ENCODE measurements at regions not wholly inside any gene's neighbourhood (a gene's known extent, or its start where the extent isn't known, plus 50 kb on each side); places are given as distances from the start of the nearest gene placed in this dataset.

GRCh38 chr18:34544930-34545329, 165.2 kb upstream of the DTNA start:
- Histone ChIP-seq H3K27me3 (ENCODE audit: insufficient read depth, low read length) (no peaks in the 10 kb centered on the region), H3K27ac (ENCODE audit: low read depth, low read length) (no peak overlapping the region), H3K79me2 (ENCODE audit: control insufficient read depth, insufficient read depth, low read length, unreplicated experiment) (no peaks in the 10 kb centered on the region), H3K4me1 (ENCODE audit: control insufficient read depth, insufficient read depth, low read length, unreplicated experiment) (no peaks in the 10 kb centered on the region), H3K4me3 (ENCODE audit: low read depth, low read length) (no peak overlapping the region), H2AFZ (ENCODE audit: low read length, unreplicated experiment) (no peak overlapping the region), H3K36me3 (ENCODE audit: insufficient read depth, low read length) (no peaks in the 10 kb centered on the region)

DNA sequence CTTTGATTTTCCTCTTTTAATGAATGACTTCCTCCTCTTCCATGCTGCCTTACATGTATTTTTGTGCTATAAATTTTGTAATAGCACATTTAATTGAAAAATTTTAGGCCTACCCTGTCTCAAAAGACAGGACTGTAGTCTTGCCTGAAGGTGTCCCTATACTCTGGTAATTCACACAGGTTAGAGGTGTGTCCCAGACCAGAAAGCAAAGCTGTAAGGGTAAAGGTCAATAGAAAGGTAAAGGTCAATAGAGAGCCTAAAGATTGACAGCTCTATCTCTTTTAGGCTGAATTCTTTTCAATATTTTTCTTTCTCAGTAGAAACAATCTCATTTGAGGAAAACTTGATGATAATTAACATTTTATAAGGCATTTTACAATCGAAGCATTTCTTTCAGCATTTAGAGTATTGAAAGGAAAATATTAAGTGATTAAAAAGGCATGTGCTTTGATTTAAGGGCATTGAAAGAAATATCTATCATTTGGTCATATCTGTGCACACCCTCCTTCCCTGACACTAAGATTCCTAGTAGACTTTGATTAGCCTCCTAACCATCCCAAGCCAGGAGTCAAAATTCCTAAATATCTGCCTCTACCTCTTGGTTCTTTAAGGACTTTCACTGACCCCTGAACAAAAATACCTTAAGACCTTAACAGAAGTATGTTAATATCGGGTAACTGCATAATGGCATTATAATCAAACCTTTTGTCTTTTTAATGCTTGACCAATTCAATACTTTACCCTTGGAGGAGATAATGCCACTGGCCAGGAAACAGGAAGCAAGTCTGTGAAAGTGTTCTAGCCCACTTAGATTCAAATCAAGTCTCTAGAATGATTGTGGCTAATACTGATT, 161.8 kb upstream of the DTNA start:
- Histone ChIP-seq H3K27me3 (ENCODE audit: insufficient read depth, low read length) (no peaks in the 10 kb centered on the region), H2AFZ (ENCODE audit: low read length, unreplicated experiment) (no peak overlapping the region), H3K4me1 (ENCODE audit: control insufficient read depth, insufficient read depth, low read length, unreplicated experiment) (no peaks in the 10 kb centered on the region), H3K4me3 (ENCODE audit: low read depth, low read length) (no peak overlapping the region), H3K36me3 (ENCODE audit: insufficient read depth, low read length) (no peaks in the 10 kb centered on the region), H3K27ac (ENCODE audit: low read depth, low read length) (no peak overlapping the region), H3K79me2 (ENCODE audit: control insufficient read depth, insufficient read depth, low read length, unreplicated experiment) (no peaks in the 10 kb centered on the region)

GRCh38 chr18:34548973-34549294, 161.2 kb upstream of the DTNA start:
- no peaks in the 10 kb centered on the region for H3K4me1 ChIP-seq (ENCODE audit: control insufficient read depth, insufficient read depth, low read length, unreplicated experiment)
- no peaks in the 10 kb centered on the region for H3K36me3 ChIP-seq (ENCODE audit: insufficient read depth, low read length)
- no peak overlapping the region for H3K27ac ChIP-seq (ENCODE audit: low read depth, low read length)
- H3K4me3 ChIP-seq (ENCODE audit: low read depth, low read length) = no peak overlapping the region
- H2AFZ ChIP-seq (ENCODE audit: low read length, unreplicated experiment) = no peak overlapping the region
- H3K27me3 ChIP-seq (ENCODE audit: insufficient read depth, low read length) = no peaks in the 10 kb centered on the region
- no peaks in the 10 kb centered on the region for H3K79me2 ChIP-seq (ENCODE audit: control insufficient read depth, insufficient read depth, low read length, unreplicated experiment)

- Histone ChIP-seq H3K79me2 (ENCODE audit: control insufficient read depth, insufficient read depth, low read length, unreplicated experiment) (no peaks in the 10 kb centered on the region), H3K27ac (ENCODE audit: low read depth, low read length) (no peak overlapping the region), H3K36me3 (ENCODE audit: insufficient read depth, low read length) (no peaks in the 10 kb centered on the region), H3K27me3 (ENCODE audit: insufficient read depth, low read length) (no peaks in the 10 kb centered on the region), H3K4me3 (ENCODE audit: low read depth, low read length) (no peak overlapping the region), H2AFZ (ENCODE audit: low read length, unreplicated experiment) (no peak overlapping the region), H3K4me1 (ENCODE audit: control insufficient read depth, insufficient read depth, low read length, unreplicated experiment) (no peaks in the 10 kb centered on the region)
Observed at GRCh38 chr18:34549367-34549766, 160.7 kb upstream of the DTNA start.

DNA sequence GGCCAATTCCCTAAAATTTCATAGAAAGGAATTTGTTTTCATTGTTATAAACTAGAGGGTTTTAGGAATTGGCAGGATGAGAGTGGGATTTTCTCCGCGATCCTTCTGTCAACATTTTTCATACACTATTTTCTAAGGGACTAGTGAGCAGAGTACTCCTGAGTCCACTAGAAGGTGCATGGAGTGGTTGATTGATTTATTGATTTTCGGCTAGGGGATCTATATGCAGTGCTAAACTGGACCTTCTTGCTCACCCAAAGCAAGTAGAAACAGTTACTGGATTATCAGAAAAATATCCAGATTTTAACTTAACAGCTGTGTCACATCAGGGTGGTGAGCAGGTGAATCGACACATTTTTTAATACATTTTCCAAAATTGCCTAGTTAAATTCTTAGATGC, 159.9 kb upstream of the DTNA start:
- Histone ChIP-seq H3K79me2 (ENCODE audit: control insufficient read depth, insufficient read depth, low read length, unreplicated experiment) (no peaks in the 10 kb centered on the region), H3K4me1 (ENCODE audit: control insufficient read depth, insufficient read depth, low read length, unreplicated experiment) (no peaks in the 10 kb centered on the region), H3K36me3 (ENCODE audit: insufficient read depth, low read length) (no peaks in the 10 kb centered on the region), H3K27ac (ENCODE audit: low read depth, low read length) (no peak overlapping the region), H3K4me3 (ENCODE audit: low read depth, low read length) (no peak overlapping the region), H2AFZ (ENCODE audit: low read length, unreplicated experiment) (no peak overlapping the region), H3K27me3 (ENCODE audit: insufficient read depth, low read length) (no peaks in the 10 kb centered on the region)

- Histone ChIP-seq H3K27me3 (ENCODE audit: insufficient read depth, low read length) (no peaks in the 10 kb centered on the region), H3K27ac (ENCODE audit: low read depth, low read length) (no peak overlapping the region), H2AFZ (ENCODE audit: low read length, unreplicated experiment) (no peak overlapping the region), H3K79me2 (ENCODE audit: control insufficient read depth, insufficient read depth, low read length, unreplicated experiment) (no peaks in the 10 kb centered on the region), H3K4me3 (ENCODE audit: low read depth, low read length) (no peak overlapping the region), H3K36me3 (ENCODE audit: insufficient read depth, low read length) (no peaks in the 10 kb centered on the region), H3K4me1 (ENCODE audit: control insufficient read depth, insufficient read depth, low read length, unreplicated experiment) (no peaks in the 10 kb centered on the region)
Observed at GRCh38 chr18:34550902-34551301, 159.2 kb upstream of the DTNA start.

DNA sequence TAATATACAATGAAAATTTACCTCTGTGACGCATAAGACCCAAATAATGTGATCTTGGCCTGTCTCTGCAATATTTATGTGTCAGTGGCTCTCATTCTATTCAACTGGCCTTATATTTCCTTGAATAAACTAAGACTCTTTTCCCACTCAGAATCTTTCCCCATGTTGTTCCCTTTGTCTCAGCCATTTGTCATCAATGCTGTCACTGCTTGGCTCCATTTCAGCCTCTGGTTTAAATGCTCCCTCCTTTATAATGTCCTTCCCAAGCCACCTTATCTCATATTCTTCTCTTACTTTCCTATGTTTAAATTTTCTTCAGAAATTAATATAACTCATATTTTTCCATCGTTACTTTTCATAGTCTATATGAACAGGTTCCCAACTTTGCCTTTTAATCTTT, 158.3 kb upstream of the DTNA start:
- no peaks in the 10 kb centered on the region for H3K4me1 ChIP-seq (ENCODE audit: control insufficient read depth, insufficient read depth, low read length, unreplicated experiment)
- H3K36me3 ChIP-seq (ENCODE audit: insufficient read depth, low read length) = no peaks in the 10 kb centered on the region
- H3K4me3 ChIP-seq (ENCODE audit: low read depth, low read length) = no peak overlapping the region
- H2AFZ ChIP-seq (ENCODE audit: low read length, unreplicated experiment) = no peak overlapping the region
- no peak overlapping the region for H3K27ac ChIP-seq (ENCODE audit: low read depth, low read length)
- H3K79me2 ChIP-seq (ENCODE audit: control insufficient read depth, insufficient read depth, low read length, unreplicated experiment) = no peaks in the 10 kb centered on the region
- no peaks in the 10 kb centered on the region for H3K27me3 ChIP-seq (ENCODE audit: insufficient read depth, low read length)

GRCh38 chr18:34562252-34562870, 147.7 kb upstream of the DTNA start:
- H3K27me3 ChIP-seq (ENCODE audit: insufficient read depth, low read length) = no peaks in the 10 kb centered on the region
- H3K79me2 ChIP-seq (ENCODE audit: control insufficient read depth, insufficient read depth, low read length, unreplicated experiment) = no peaks in the 10 kb centered on the region
- no peaks in the 10 kb centered on the region for H3K36me3 ChIP-seq (ENCODE audit: insufficient read depth, low read length)
- no peak overlapping the region for H3K4me3 ChIP-seq (ENCODE audit: low read depth, low read length)
- no peaks in the 10 kb centered on the region for H3K4me1 ChIP-seq (ENCODE audit: control insufficient read depth, insufficient read depth, low read length, unreplicated experiment)
- H3K27ac ChIP-seq (ENCODE audit: low read depth, low read length) = no peak overlapping the region
- H2AFZ ChIP-seq (ENCODE audit: low read length, unreplicated experiment) = no peak overlapping the region

DNA sequence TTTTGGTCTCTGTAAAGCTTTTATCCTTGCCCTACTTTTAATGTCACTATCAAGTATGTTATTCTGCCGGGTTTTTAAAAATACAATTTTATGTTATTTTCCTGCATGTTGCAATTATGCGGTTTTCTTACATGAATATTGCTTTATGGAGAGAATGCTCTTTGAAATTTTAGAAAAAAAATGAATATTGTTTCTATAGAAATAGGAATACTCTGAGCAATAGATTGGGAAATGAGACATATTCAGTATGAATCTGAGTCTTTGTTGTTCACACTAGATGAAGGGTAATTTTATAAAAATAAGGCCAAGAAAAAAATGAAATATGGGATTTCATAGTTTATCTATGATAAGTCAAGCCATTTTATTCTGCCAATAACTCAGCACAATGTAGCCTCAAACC, 142.2 kb upstream of the DTNA start:
- Histone ChIP-seq H2AFZ (ENCODE audit: low read length, unreplicated experiment) (no peak overlapping the region), H3K27me3 (ENCODE audit: insufficient read depth, low read length) (no peaks in the 10 kb centered on the region), H3K36me3 (ENCODE audit: insufficient read depth, low read length) (no peaks in the 10 kb centered on the region), H3K4me1 (ENCODE audit: control insufficient read depth, insufficient read depth, low read length, unreplicated experiment) (no peaks in the 10 kb centered on the region), H3K27ac (ENCODE audit: low read depth, low read length) (no peak overlapping the region), H3K4me3 (ENCODE audit: low read depth, low read length) (no peak overlapping the region), H3K79me2 (ENCODE audit: control insufficient read depth, insufficient read depth, low read length, unreplicated experiment) (no peaks in the 10 kb centered on the region)

- Histone ChIP-seq H3K4me3 (ENCODE audit: low read depth, low read length) (no peak overlapping the region), H3K36me3 (ENCODE audit: insufficient read depth, low read length) (no peaks in the 10 kb centered on the region), H3K27ac (ENCODE audit: low read depth, low read length) (no peak overlapping the region), H3K4me1 (ENCODE audit: control insufficient read depth, insufficient read depth, low read length, unreplicated experiment) (no peaks in the 10 kb centered on the region), H2AFZ (ENCODE audit: low read length, unreplicated experiment) (no peak overlapping the region), H3K79me2 (ENCODE audit: control insufficient read depth, insufficient read depth, low read length, unreplicated experiment) (no peaks in the 10 kb centered on the region), H3K27me3 (ENCODE audit: insufficient read depth, low read length) (no peaks in the 10 kb centered on the region)
Observed at GRCh38 chr18:34576622-34577021, 133.5 kb upstream of the DTNA start.

DNA sequence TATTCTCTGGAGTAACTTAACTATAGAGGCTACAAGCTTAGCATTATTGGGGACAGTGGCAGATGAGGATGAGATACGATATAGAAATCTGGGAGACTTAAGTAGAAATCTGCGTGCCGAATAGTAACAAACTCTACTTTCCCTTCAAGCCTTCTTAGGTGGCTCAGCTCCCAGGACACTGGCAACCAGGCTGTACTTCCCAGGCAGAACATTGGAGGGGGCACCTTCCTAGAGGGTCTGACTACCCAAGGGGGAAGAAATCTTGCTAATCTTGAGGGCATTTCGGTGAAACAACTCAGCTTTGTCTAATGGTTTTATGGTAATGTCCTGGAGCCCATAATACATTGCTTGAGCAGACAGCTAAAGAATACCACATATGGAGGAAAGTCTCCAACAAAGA, 126.2 kb upstream of the DTNA start:
- H3K36me3 ChIP-seq (ENCODE audit: insufficient read depth, low read length) = no peaks in the 10 kb centered on the region
- H3K27me3 ChIP-seq (ENCODE audit: insufficient read depth, low read length) = no peaks in the 10 kb centered on the region
- no peak overlapping the region for H3K4me3 ChIP-seq (ENCODE audit: low read depth, low read length)
- H2AFZ ChIP-seq (ENCODE audit: low read length, unreplicated experiment) = no peak overlapping the region
- no peaks in the 10 kb centered on the region for H3K79me2 ChIP-seq (ENCODE audit: control insufficient read depth, insufficient read depth, low read length, unreplicated experiment)
- no peaks in the 10 kb centered on the region for H3K4me1 ChIP-seq (ENCODE audit: control insufficient read depth, insufficient read depth, low read length, unreplicated experiment)
- no peak overlapping the region for H3K27ac ChIP-seq (ENCODE audit: low read depth, low read length)

Measured in ACC112 (cell line).